ENCODE measurements at regions not wholly inside any gene's neighbourhood (a gene's known extent, or its start where the extent isn't known, plus 50 kb on each side); places are given as distances from the start of the nearest gene placed in this dataset.
"Not testable (repeated sequence)": the region's sequence is repeated elsewhere in the genome, so short reads cannot be mapped to it uniquely, and the experiment has no call there.

- no peak for DNase-seq (ENCODE audit: low spot score in 2 of 2)
- Histone ChIP-seq H3K36me3 (replicated peaks) (no peaks in the 10 kb centered on the region), H3K4me1 (no peaks in the 10 kb centered on the region), H3K9me3 (no peaks in the 10 kb centered on the region), H3K27me3 (ENCODE audit: low read depth) (no peaks in the 10 kb centered on the region), H3K4me3 (no peak overlapping the region)
- in situ Hi-C loops (cut with MboI; ENCODE audit: low sequenced_read_pairs): loop anchor here (25.0 kb wide), 1 partner anchor 739 kb away; the partner anchor contains the start of gene PTGER4
Measured at GRCh38 chr5:39948341-39948740, 523.6 kb upstream of the DAB2 start.

GRCh38 chr5:39947657-39948056 is 522.9 kb upstream of the DAB2 start:
- Histone ChIP-seq H3K36me3 (replicated peaks) (no peaks in the 10 kb centered on the region), H3K4me1 (no peaks in the 10 kb centered on the region), H3K27me3 (ENCODE audit: low read depth) (no peaks in the 10 kb centered on the region), H3K9me3 (no peaks in the 10 kb centered on the region), H3K4me3 (no peak overlapping the region)
- in situ Hi-C loops (cut with MboI; ENCODE audit: low sequenced_read_pairs): loop anchor here (25.0 kb wide), 1 partner anchor 740 kb away; the partner anchor contains the start of gene PTGER4
- DNase-seq (ENCODE audit: low spot score in 2 of 2): no peak

GRCh38 chr5:39946356-39947045 is 521.7 kb upstream of the DAB2 start:
- Histone ChIP-seq H3K9me3 (no peaks in the 10 kb centered on the region), H3K4me1 (no peaks in the 10 kb centered on the region), H3K27me3 (ENCODE audit: low read depth) (no peaks in the 10 kb centered on the region), H3K36me3 (replicated peaks) (no peaks in the 10 kb centered on the region), H3K4me3 (no peak overlapping the region)
- DNase-seq (ENCODE audit: low spot score in 2 of 2): no peak
- in situ Hi-C loops (cut with MboI; ENCODE audit: low sequenced_read_pairs): loop anchor here (25.0 kb wide), 1 partner anchor 741 kb away; the partner anchor contains the start of gene PTGER4

- no peak overlapping the region for H3K4me3 ChIP-seq
- H3K27me3 ChIP-seq (ENCODE audit: low read depth): no peaks in the 10 kb centered on the region
- DNase-seq (ENCODE audit: low spot score in 2 of 2): no peak
- H3K9me3 ChIP-seq: no peaks in the 10 kb centered on the region
- in situ Hi-C loops (cut with MboI; ENCODE audit: low sequenced_read_pairs): loop anchor here (25.0 kb wide), 1 partner anchor 741 kb away; the partner anchor contains the start of gene PTGER4
- H3K4me1 ChIP-seq: no peaks in the 10 kb centered on the region
- no peaks in the 10 kb centered on the region for H3K36me3 ChIP-seq (replicated peaks)
Measured at GRCh38 chr5:39945870-39946269, 521.1 kb upstream of the DAB2 start.

- in situ Hi-C loops (cut with MboI; ENCODE audit: low sequenced_read_pairs): loop anchor here (25.0 kb wide), 1 partner anchor 743 kb away; the partner anchor contains the start of gene PTGER4
- H3K9me3 ChIP-seq: no peaks in the 10 kb centered on the region
- no peaks in the 10 kb centered on the region for H3K36me3 ChIP-seq (replicated peaks)
- H3K27me3 ChIP-seq (ENCODE audit: low read depth): no peaks in the 10 kb centered on the region
- no peak for DNase-seq (ENCODE audit: low spot score in 2 of 2)
- no peak overlapping the region for H3K4me3 ChIP-seq
- no peaks in the 10 kb centered on the region for H3K4me1 ChIP-seq
Measured at GRCh38 chr5:39943811-39944210, 519.0 kb upstream of the DAB2 start.

GRCh38 chr5:39942606-39943005 is 517.8 kb upstream of the DAB2 start:
- in situ Hi-C loops (cut with MboI; ENCODE audit: low sequenced_read_pairs): loop anchor here (25.0 kb wide), 1 partner anchor 745 kb away; the partner anchor contains the start of gene PTGER4
- Histone ChIP-seq H3K9me3 (no peaks in the 10 kb centered on the region), H3K27me3 (ENCODE audit: low read depth) (no peaks in the 10 kb centered on the region), H3K4me3 (no peak overlapping the region), H3K36me3 (replicated peaks) (no peaks in the 10 kb centered on the region), H3K4me1 (no peaks in the 10 kb centered on the region)
- DNase-seq (ENCODE audit: low spot score in 2 of 2): no peak

- DNase-seq (ENCODE audit: low spot score in 2 of 2): no peak
- Histone ChIP-seq H3K27me3 (ENCODE audit: low read depth) (no peaks in the 10 kb centered on the region), H3K9me3 (no peaks in the 10 kb centered on the region), H3K4me1 (no peaks in the 10 kb centered on the region), H3K36me3 (replicated peaks) (no peaks in the 10 kb centered on the region), H3K4me3 (no peak overlapping the region)
- in situ Hi-C loops (cut with MboI; ENCODE audit: low sequenced_read_pairs): loop anchor here (25.0 kb wide), 1 partner anchor 746 kb away; the partner anchor contains the start of gene PTGER4
Measured at GRCh38 chr5:39941416-39941815, 516.6 kb upstream of the DAB2 start.

- H3K4me1 ChIP-seq: no peaks in the 10 kb centered on the region
- no peaks in the 10 kb centered on the region for H3K9me3 ChIP-seq
- no peaks in the 10 kb centered on the region for H3K36me3 ChIP-seq (replicated peaks)
- H3K27me3 ChIP-seq (ENCODE audit: low read depth): no peaks in the 10 kb centered on the region
- no peak overlapping the region for H3K4me3 ChIP-seq
- DNase-seq (ENCODE audit: low spot score in 2 of 2): no peak
- in situ Hi-C loops (cut with MboI; ENCODE audit: low sequenced_read_pairs): loop anchor here (25.0 kb wide), 1 partner anchor 752 kb away; the partner anchor contains the start of gene PTGER4
Measured at GRCh38 chr5:39934830-39935229, 510.1 kb upstream of the DAB2 start.

- in situ Hi-C loops (cut with MboI; ENCODE audit: low sequenced_read_pairs): loop anchor here (25.0 kb wide), 1 partner anchor 754 kb away; the partner anchor contains the start of gene PTGER4
Measured at GRCh38 chr5:39933061-39933460, 508.3 kb upstream of the DAB2 start.

GRCh38 chr5:39928709-39929108 is 503.9 kb upstream of the DAB2 start:
- no peak for DNase-seq (ENCODE audit: low spot score in 2 of 2)
- Histone ChIP-seq H3K36me3 (replicated peaks) (no peaks in the 10 kb centered on the region), H3K4me3 (no peak overlapping the region), H3K4me1 (no peaks in the 10 kb centered on the region), H3K9me3 (no peaks in the 10 kb centered on the region), H3K27me3 (ENCODE audit: low read depth) (peaks cover 4% of the 10 kb centered on the region; the same call in 1 of the 2 replicates)
- in situ Hi-C loops (cut with MboI; ENCODE audit: low sequenced_read_pairs): loop anchor here (25.0 kb wide), 1 partner anchor 759 kb away; the partner anchor contains the start of gene PTGER4

More at GRCh38 chr5:39933061-39933460, 508.3 kb upstream of the DAB2 start:
- Histone ChIP-seq H3K4me3 (no peak overlapping the region), H3K4me1 (no peaks in the 10 kb centered on the region), H3K36me3 (replicated peaks) (no peaks in the 10 kb centered on the region), H3K9me3 (no peaks in the 10 kb centered on the region), H3K27me3 (ENCODE audit: low read depth) (peaks cover 1% of the 10 kb centered on the region; the same call in 1 of the 2 replicates)
- no peak for DNase-seq (ENCODE audit: low spot score in 2 of 2)

- DNase-seq (ENCODE audit: low spot score in 2 of 2): no peak
- Histone ChIP-seq H3K9me3 (no peaks in the 10 kb centered on the region), H3K4me1 (no peaks in the 10 kb centered on the region), H3K27me3 (ENCODE audit: low read depth) (no peaks in the 10 kb centered on the region), H3K4me3 (no peak overlapping the region), H3K36me3 (replicated peaks) (no peaks in the 10 kb centered on the region)
- in situ Hi-C loops (cut with MboI; ENCODE audit: low sequenced_read_pairs): no loop called here
Measured at GRCh38 chr5:39919876-39920275, 495.1 kb upstream of the DAB2 start.

- Histone ChIP-seq H3K27me3 (ENCODE audit: low read depth) (no peaks in the 10 kb centered on the region), H3K4me1 (no peaks in the 10 kb centered on the region), H3K9me3 (no peaks in the 10 kb centered on the region), H3K4me3 (no peak overlapping the region), H3K36me3 (replicated peaks) (no peaks in the 10 kb centered on the region)
- in situ Hi-C loops (cut with MboI; ENCODE audit: low sequenced_read_pairs): no loop called here
- no peak for DNase-seq (ENCODE audit: low spot score in 2 of 2)
Measured at GRCh38 chr5:39912906-39913305, 488.1 kb upstream of the DAB2 start.

- H3K4me3 ChIP-seq; H3K4me1 ChIP-seq; in situ Hi-C loops (cut with MboI; ENCODE audit: low sequenced_read_pairs); H3K27me3 ChIP-seq (ENCODE audit: low read depth); H3K9me3 ChIP-seq; H3K36me3 ChIP-seq (replicated peaks); DNase-seq (ENCODE audit: low spot score in 2 of 2): not testable (repeated sequence)
Measured at GRCh38 chr5:39907267-39907951, 482.6 kb upstream of the DAB2 start.

GRCh38 chr5:39906146-39906545 is 481.4 kb upstream of the DAB2 start:
- in situ Hi-C loops (cut with MboI; ENCODE audit: low sequenced_read_pairs): no loop called here
- Histone ChIP-seq H3K36me3 (replicated peaks) (no peaks in the 10 kb centered on the region), H3K4me1 (no peaks in the 10 kb centered on the region), H3K9me3 (no peaks in the 10 kb centered on the region), H3K27me3 (ENCODE audit: low read depth) (no peaks in the 10 kb centered on the region; the same call in 1 of the 2 replicates), H3K4me3 (no peak overlapping the region)
- DNase-seq (ENCODE audit: low spot score in 2 of 2): no peak

All from HAP-1 (cell line).